ENCODE measurements at regions not wholly inside any gene's neighbourhood (a gene's known extent, or its start where the extent isn't known, plus 50 kb on each side); places are given as distances from the start of the nearest gene placed in this dataset.
A peak's percentile ranks its signal among the peaks of the same experiment; 100 is the strongest.

- DNase-seq (ENCODE audit: low read depth): no peak
- TF ChIP-seq POLR2A (IDR thresholded peaks at IDR 0.05; ENCODE audit: extremely low read depth, insufficient read length) (no peak), MAX (IDR thresholded peaks at IDR 0.05; ENCODE audit: low read depth, low read length) (no peak), MYC (IDR thresholded peaks at IDR 0.05; ENCODE audit: low read depth, low read length) (no peak), CTCF (IDR thresholded peaks at IDR 0.05; ENCODE audit: low read depth, low read length) (no peak)
- no peak overlapping the region for H3K4me3 ChIP-seq (ENCODE audit: low read depth, low read length)
Measured at GRCh38 chr4:54497947-54498346, 159.8 kb upstream of the KIT start.

- peak; percentile 2 for DNase-seq (ENCODE audit: low read depth)
- TF ChIP-seq CTCF (IDR thresholded peaks at IDR 0.05; ENCODE audit: low read depth, low read length) (no peak), POLR2A (IDR thresholded peaks at IDR 0.05; ENCODE audit: extremely low read depth, insufficient read length) (no peak), MYC (IDR thresholded peaks at IDR 0.05; ENCODE audit: low read depth, low read length) (no peak), MAX (IDR thresholded peaks at IDR 0.05; ENCODE audit: low read depth, low read length) (no peak)
- H3K4me3 ChIP-seq (ENCODE audit: low read depth, low read length): no peak overlapping the region
Measured at GRCh38 chr4:54498661-54499111, 159.1 kb upstream of the KIT start.

- no peak overlapping the region for H3K4me3 ChIP-seq (ENCODE audit: low read depth, low read length)
- DNase-seq (ENCODE audit: low read depth): no peak
- TF ChIP-seq POLR2A (IDR thresholded peaks at IDR 0.05; ENCODE audit: extremely low read depth, insufficient read length) (no peak), MYC (IDR thresholded peaks at IDR 0.05; ENCODE audit: low read depth, low read length) (no peak), CTCF (IDR thresholded peaks at IDR 0.05; ENCODE audit: low read depth, low read length) (no peak)
Measured at GRCh38 chr4:54499308-54500074, 158.3 kb upstream of the KIT start.

- no peak overlapping the region for H3K4me3 ChIP-seq (ENCODE audit: low read depth, low read length)
- DNase-seq (ENCODE audit: low read depth): no peak
- TF ChIP-seq MAX (IDR thresholded peaks at IDR 0.05; ENCODE audit: low read depth, low read length) (no peak), MYC (IDR thresholded peaks at IDR 0.05; ENCODE audit: low read depth, low read length) (no peak), POLR2A (IDR thresholded peaks at IDR 0.05; ENCODE audit: extremely low read depth, insufficient read length) (no peak), CTCF (IDR thresholded peaks at IDR 0.05; ENCODE audit: low read depth, low read length) (no peak)
Measured at GRCh38 chr4:54505362-54505761, 152.4 kb upstream of the KIT start.

- TF ChIP-seq CTCF (IDR thresholded peaks at IDR 0.05; ENCODE audit: low read depth, low read length) (no peak), MYC (IDR thresholded peaks at IDR 0.05; ENCODE audit: low read depth, low read length) (no peak), POLR2A (IDR thresholded peaks at IDR 0.05; ENCODE audit: extremely low read depth, insufficient read length) (no peak)
- H3K4me3 ChIP-seq (ENCODE audit: low read depth, low read length): no peak overlapping the region
- DNase-seq (ENCODE audit: low read depth): no peak
Measured at GRCh38 chr4:54505996-54506395, 151.8 kb upstream of the KIT start.

- no peak overlapping the region for H3K4me3 ChIP-seq (ENCODE audit: low read depth, low read length)
- TF ChIP-seq POLR2A (IDR thresholded peaks at IDR 0.05; ENCODE audit: extremely low read depth, insufficient read length): no peak
- no peak for TF ChIP-seq MYC (IDR thresholded peaks at IDR 0.05; ENCODE audit: low read depth, low read length)
- no peak for TF ChIP-seq CTCF (IDR thresholded peaks at IDR 0.05; ENCODE audit: low read depth, low read length)
- TF ChIP-seq MAX (IDR thresholded peaks at IDR 0.05; ENCODE audit: low read depth, low read length): no peak
- DNase-seq (ENCODE audit: low read depth): no peak
Measured at GRCh38 chr4:54509057-54509456, 148.7 kb upstream of the KIT start.

All from NB4 (cell line).